Activated CD4-positive, alpha-beta T cell treated with anti-CD3 and anti-CD28 coated beads for 36 hours (primary cell): ENCODE measurements at regions not wholly inside any gene's neighbourhood (a gene's known extent, or its start where the extent isn't known, plus 50 kb on each side); places are given as distances from the start of the nearest gene placed in this dataset.

Experiments used
- ATAC-seq: fragments of 200-7000 bp; cut with Tn5 transposase; one replicate; pipeline ENCODE4 v1.10.0; 2021; ENCODE audit warnings: mild to moderate bottlenecking, moderate library complexity
- CTCF ChIA-PET: fragments of 350-600 bp; sonication (Branson Sonifier 250); formaldehyde crosslinking; loops from one replicate; lab custom pipeline; 2021; ENCODE audit warnings: antibody characterized with exemption; lab: Charles Lee
- POLR2A ChIA-PET: fragments of 350-600 bp; sonication (Branson Sonifier 250); formaldehyde crosslinking; loops from one replicate; lab custom pipeline; 2021; ENCODE audit warnings: antibody characterized with exemption, inconsistent platforms; lab: Charles Lee
- DNase-seq: peaks from one replicate; pipeline ENCODE4 v3.0.0-alpha.2; 2020
- H3K27ac Mint-ChIP-seq: one replicate; pipeline ENCODE4 v1.8.0; 2021; ENCODE audit warnings: mixed read lengths
- H3K27me3 Mint-ChIP-seq: one replicate; pipeline ENCODE4 v1.8.0; 2021; ENCODE audit warnings: mixed read lengths
- H3K36me3 Mint-ChIP-seq: one replicate; pipeline ENCODE4 v1.8.0; 2021; ENCODE audit warnings: low read depth, mixed read lengths
- H3K4me1 Mint-ChIP-seq: one replicate; pipeline ENCODE4 v1.8.0; 2021; ENCODE audit warnings: mixed read lengths
- H3K4me3 Mint-ChIP-seq: one replicate; pipeline ENCODE4 v1.8.0; 2021; ENCODE audit warnings: mild to moderate bottlenecking, moderate library complexity, mixed read lengths
- H3K9me3 Mint-ChIP-seq: one replicate; pipeline ENCODE4 v1.8.0; 2021; ENCODE audit warnings: low read depth, mixed read lengths
- intact Hi-C, 2 experiments: fragments of 100-400 bp; cut with DNase I in 1 of 2; cut with micrococcal nuclease in 1 of 2; formaldehyde crosslinking; loops; one replicate each; pipeline versions ENCODE4 v1.14.2 to v1.15.1; 2022 to 2024; cut with DNase I, micrococcal nuclease

GRCh38 chr2:20524412-20525040, 77.7 kb downstream of the RHOB start:
- H3K4me3 Mint-ChIP-seq: no peak overlapping the region
- ATAC-seq (no peak), DNase-seq (no peak)
- intact Hi-C loops: no loop called here
- POLR2A ChIA-PET: no interaction called here
- peaks cover 4% of the 10 kb centered on the region for H3K27me3 Mint-ChIP-seq
- no peaks in the 10 kb centered on the region for H3K36me3 Mint-ChIP-seq
- H3K4me1 Mint-ChIP-seq: no peaks in the 10 kb centered on the region
- H3K27ac Mint-ChIP-seq: no peak overlapping the region
- H3K9me3 Mint-ChIP-seq: no peaks in the 10 kb centered on the region
- CTCF ChIA-PET: interaction anchor here (1.0 kb wide), 1 partner anchor 114 kb away, joined by 3 read pairs; no protein-coding TSS in a partner anchor

DNA sequence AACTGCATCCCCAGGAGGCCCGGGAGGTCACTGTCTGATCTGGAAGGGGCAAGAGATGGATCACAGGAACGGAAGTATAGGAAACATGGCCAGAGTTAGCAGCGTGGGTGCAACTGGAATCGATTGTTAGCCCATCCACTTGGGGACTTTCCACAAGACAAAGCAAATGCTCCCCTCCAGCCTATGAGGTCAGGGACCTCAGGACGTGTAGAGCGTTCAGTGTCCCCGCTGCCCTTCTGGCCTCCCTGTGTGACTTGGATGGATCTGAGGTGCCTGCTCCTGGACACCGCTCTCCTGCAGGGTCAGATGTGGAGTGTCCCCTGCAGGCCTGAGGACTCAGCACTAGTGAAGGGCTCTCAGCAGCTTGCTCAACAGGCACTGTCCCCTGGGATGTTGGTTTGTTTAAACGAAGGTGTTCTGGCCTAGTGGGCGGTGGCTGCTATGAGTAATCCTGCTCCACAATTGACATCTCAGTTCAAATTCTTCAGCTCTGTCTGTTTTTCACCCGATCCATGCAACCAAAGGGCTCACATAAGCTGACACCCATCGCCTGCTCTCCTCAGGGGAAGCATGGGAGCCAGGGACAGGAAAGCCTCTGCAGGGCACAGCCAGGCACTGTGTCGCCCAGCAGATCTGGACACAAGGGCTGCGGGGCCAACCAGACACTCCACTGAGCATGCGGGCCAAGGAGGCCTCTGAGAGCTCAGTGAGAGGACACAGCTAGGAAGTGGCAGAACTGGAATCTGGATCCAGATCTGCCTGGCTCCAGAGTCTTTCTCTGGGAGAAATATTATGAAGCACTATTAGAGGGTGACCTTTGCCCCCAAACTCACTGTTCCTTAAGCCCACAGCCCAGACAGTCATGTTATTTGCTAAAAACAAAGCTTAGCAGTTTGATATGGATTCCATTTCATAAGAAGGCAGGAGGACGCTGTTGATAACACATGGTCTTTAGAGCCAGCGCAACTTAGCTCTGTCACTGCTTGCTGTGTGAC, 78.5 kb downstream of the RHOB start:
- DNase-seq: no peak
- CTCF ChIA-PET: interaction anchor here (1.4 kb wide), 1 partner anchor 116 kb away, joined by 3 read pairs; no protein-coding TSS in a partner anchor
- H3K4me1 Mint-ChIP-seq: no peaks in the 10 kb centered on the region

GRCh38 chr2:20526160-20526559, 79.3 kb downstream of the RHOB start:
- Mint-ChIP-seq H3K4me3 (no peak overlapping the region), H3K27ac (no peak overlapping the region), H3K9me3 (no peaks in the 10 kb centered on the region), H3K4me1 (no peaks in the 10 kb centered on the region), H3K27me3 (peaks cover 4% of the 10 kb centered on the region), H3K36me3 (no peaks in the 10 kb centered on the region)
- intact Hi-C loops: no loop called here
- ATAC-seq (no peak), DNase-seq (no peak)
- CTCF ChIA-PET: interaction anchor here (1.4 kb wide), 1 partner anchor 115 kb away, joined by 3 read pairs; no protein-coding TSS in a partner anchor
- POLR2A ChIA-PET: no interaction called here

More for the DNA sequence above, 78.5 kb downstream of the RHOB start:
- Mint-ChIP-seq H3K9me3 (no peaks in the 10 kb centered on the region), H3K27me3 (peaks cover 4% of the 10 kb centered on the region), H3K36me3 (no peaks in the 10 kb centered on the region), H3K27ac (no peak overlapping the region), H3K4me3 (no peak overlapping the region)
- ATAC-seq: no peak
- POLR2A ChIA-PET: no interaction called here
- intact Hi-C loops: no loop called here

GRCh38 chr2:20526708-20527107, 79.8 kb downstream of the RHOB start:
- no peak overlapping the region for H3K27ac Mint-ChIP-seq
- ATAC-seq (no peak), DNase-seq (no peak)
- no peaks in the 10 kb centered on the region for H3K9me3 Mint-ChIP-seq
- H3K27me3 Mint-ChIP-seq: peaks cover 4% of the 10 kb centered on the region
- intact Hi-C loops: no loop called here
- H3K4me1 Mint-ChIP-seq: no peaks in the 10 kb centered on the region
- ChIA-PET CTCF (interaction anchor here (0.6 to 1.4 kb wide), 2 partner anchors 115 to 163 kb away, joined by 3 read pairs; no protein-coding TSS in a partner anchor), POLR2A (no interaction called here)
- no peaks in the 10 kb centered on the region for H3K36me3 Mint-ChIP-seq
- H3K4me3 Mint-ChIP-seq: no peak overlapping the region

- H3K27me3 Mint-ChIP-seq: no peaks in the 10 kb centered on the region
- intact Hi-C loops: no loop called here
- no peaks in the 10 kb centered on the region for H3K4me1 Mint-ChIP-seq
- H3K36me3 Mint-ChIP-seq: no peaks in the 10 kb centered on the region
- DNase-seq: no peak
- H3K9me3 Mint-ChIP-seq: no peaks in the 10 kb centered on the region
- no peak for ATAC-seq
- ChIA-PET CTCF (no interaction called here), POLR2A (no interaction called here)
- no peak overlapping the region for H3K4me3 Mint-ChIP-seq
- H3K27ac Mint-ChIP-seq: no peak overlapping the region
Measured at GRCh38 chr2:20528713-20529112, 81.8 kb downstream of the RHOB start.

DNA sequence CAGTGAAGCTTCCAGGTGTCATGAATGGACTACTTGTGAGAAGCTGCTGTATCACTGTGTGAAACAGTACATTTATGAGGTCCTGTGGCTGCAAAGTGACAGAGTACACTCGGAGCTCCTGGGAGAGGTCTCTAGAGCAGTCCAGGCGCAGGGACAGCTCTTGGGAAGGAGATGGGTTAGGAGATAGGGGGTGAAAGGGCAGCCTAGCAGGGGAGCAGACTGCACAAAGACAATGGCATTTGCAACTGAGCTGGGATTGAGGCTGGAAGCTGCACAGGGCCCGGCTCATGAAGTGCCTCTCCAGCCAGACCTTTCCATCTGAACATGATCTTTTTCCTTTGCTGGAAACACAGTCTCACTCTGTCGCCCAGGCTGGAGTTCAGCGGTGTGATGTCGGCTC, 83.6 kb downstream of the RHOB start:
- Mint-ChIP-seq H3K27me3 (no peaks in the 10 kb centered on the region), H3K27ac (no peak overlapping the region), H3K4me3 (no peak overlapping the region), H3K4me1 (no peaks in the 10 kb centered on the region), H3K9me3 (no peaks in the 10 kb centered on the region), H3K36me3 (no peaks in the 10 kb centered on the region)
- ATAC-seq (no peak), DNase-seq (no peak)
- CTCF ChIA-PET: interaction anchor here (0.6 kb wide), 1 partner anchor 618 kb away, joined by 3 read pairs; no protein-coding TSS in a partner anchor
- intact Hi-C loops: no loop called here
- POLR2A ChIA-PET: no interaction called here

GRCh38 chr2:20531633-20532262, 84.9 kb downstream of the RHOB start:
- Mint-ChIP-seq H3K27ac (no peak overlapping the region), H3K27me3 (no peaks in the 10 kb centered on the region), H3K36me3 (no peaks in the 10 kb centered on the region), H3K4me3 (no peak overlapping the region), H3K4me1 (no peaks in the 10 kb centered on the region), H3K9me3 (no peaks in the 10 kb centered on the region)
- CTCF ChIA-PET: no interaction called here
- POLR2A ChIA-PET: no interaction called here
- intact Hi-C loops: no loop called here
- DNase-seq (no peak), ATAC-seq (no peak)

DNA sequence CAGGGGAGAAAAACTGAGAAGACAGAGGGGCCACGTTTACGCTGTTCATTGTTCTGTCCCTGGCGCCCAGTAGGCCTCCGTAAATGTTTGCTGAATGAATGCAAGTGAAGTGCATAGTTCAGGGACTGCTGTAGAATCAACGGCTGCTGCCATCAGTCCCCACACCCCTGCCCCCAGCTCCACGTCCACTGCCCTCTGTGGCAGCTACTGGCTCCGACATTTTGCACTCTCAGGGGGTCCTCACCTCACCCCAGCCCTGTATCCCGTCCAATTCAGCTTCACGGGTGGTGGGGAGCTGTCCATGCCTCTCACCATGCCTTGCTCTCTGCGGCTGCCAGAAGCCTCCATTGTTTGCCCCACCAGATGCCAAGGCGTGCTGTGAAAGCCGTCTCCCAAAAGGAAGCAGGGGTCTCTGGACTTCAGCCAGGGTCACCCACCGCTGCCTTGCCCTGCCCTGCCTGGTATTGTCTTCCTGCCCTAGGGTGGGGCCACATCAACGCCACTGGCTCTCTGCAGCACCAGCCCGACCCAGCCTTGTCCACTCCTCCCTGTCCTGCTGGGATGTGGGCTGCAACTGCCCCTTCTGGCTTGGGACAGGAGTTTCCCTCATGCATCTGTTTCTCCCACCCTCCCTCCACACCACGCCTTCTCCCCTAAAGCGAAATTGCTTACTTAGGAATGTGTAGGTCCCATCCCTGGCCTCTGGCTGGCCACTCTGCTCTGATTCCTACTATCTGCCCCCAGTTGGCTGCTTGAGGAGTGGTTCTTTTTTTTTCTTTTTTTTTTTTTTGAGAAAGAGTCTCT, 86.0 kb downstream of the RHOB start:
- ChIA-PET POLR2A (no interaction called here), CTCF (no interaction called here)
- DNase-seq: no peak
- H3K4me3 Mint-ChIP-seq: no peak overlapping the region
- no peaks in the 10 kb centered on the region for H3K9me3 Mint-ChIP-seq
- no peaks in the 10 kb centered on the region for H3K27me3 Mint-ChIP-seq
- intact Hi-C loops: no loop called here
- no peaks in the 10 kb centered on the region for H3K36me3 Mint-ChIP-seq
- no peak overlapping the region for H3K27ac Mint-ChIP-seq
- no peaks in the 10 kb centered on the region for H3K4me1 Mint-ChIP-seq
- ATAC-seq: no peak

- DNase-seq (no peak), ATAC-seq (no peak)
- POLR2A ChIA-PET: no interaction called here
- Mint-ChIP-seq H3K36me3 (no peaks in the 10 kb centered on the region), H3K4me3 (no peak overlapping the region), H3K27me3 (no peaks in the 10 kb centered on the region), H3K4me1 (no peaks in the 10 kb centered on the region), H3K9me3 (no peaks in the 10 kb centered on the region), H3K27ac (no peak overlapping the region)
- intact Hi-C loops: no loop called here
- CTCF ChIA-PET: interaction anchor here (0.8 kb wide), 1 partner anchor 102 kb away, joined by 4 read pairs; no protein-coding TSS in a partner anchor
Measured at GRCh38 chr2:20533993-20534622, 87.2 kb downstream of the RHOB start.

DNA sequence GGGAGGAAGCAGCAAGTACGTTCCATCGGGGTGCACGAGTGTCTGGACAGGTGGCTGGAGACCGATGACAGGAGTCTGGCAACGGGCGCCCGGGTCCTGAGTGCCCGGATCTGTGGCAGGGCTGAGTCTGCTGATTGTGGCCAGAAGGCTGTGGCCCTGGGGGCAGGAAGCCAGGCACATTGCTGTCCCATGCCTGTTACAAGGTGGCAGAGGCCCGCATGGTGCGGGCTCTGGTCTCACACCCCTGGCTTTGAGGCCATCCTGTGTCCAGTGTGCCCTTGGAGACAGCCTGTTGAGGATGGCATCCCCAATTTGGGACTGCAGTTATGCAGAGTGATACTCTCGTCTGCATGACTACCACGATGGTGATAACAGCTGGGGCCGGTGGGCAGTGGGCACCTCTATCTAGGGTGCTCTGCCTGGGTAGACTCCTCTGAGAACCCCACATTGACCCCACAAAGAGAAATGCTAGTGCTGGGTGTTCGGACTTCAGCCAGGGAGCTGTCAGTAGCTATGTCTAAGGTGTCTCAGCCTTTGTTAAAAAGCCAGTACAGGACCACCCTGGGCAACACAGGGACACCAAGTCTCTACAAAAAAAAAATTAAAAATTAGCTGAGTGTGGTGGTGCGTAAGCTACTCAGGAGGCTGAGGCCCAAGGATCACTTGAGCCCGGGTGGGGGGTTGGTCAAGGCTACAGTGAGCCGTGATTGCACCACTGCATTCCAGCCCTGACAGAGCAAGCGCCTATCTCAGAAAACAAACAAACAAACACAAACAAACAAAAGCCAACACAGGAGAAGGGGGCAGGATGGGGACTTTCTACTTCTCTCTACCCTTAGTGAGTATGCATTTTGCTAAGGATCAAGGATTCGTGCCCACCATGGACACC, 88.3 kb downstream of the RHOB start:
- Mint-ChIP-seq H3K36me3 (no peaks in the 10 kb centered on the region), H3K4me1 (no peaks in the 10 kb centered on the region), H3K27ac (no peak overlapping the region), H3K9me3 (no peaks in the 10 kb centered on the region), H3K4me3 (no peak overlapping the region), H3K27me3 (no peaks in the 10 kb centered on the region)
- ChIA-PET CTCF (interaction anchor here (0.8 kb wide), 1 partner anchor 101 kb away, joined by 4 read pairs; no protein-coding TSS in a partner anchor), POLR2A (no interaction called here)
- intact Hi-C loops: no loop called here
- DNase-seq (no peak), ATAC-seq (no peak)
